ENCODE measurements at regions not wholly inside any gene's neighbourhood (a gene's known extent, or its start where the extent isn't known, plus 50 kb on each side); places are given as distances from the start of the nearest gene placed in this dataset.

- H3K27ac ChIP-seq (ENCODE audit: low read depth in 2 of 2, low read length in 2 of 2), result no peak overlapping the region
- no peaks in the 10 kb centered on the region for H3K4me1 ChIP-seq (ENCODE audit: control insufficient read depth in 2 of 2, insufficient read depth in 2 of 2, low read length in 2 of 2)
- H3K4me3 ChIP-seq (ENCODE audit: low read length in 2 of 2), result no peak overlapping the region
- H3K27me3 ChIP-seq (ENCODE audit: control insufficient read depth in 2 of 2, insufficient read depth in 2 of 2, low read length in 2 of 2), result no peaks in the 10 kb centered on the region
- H3K9me3 ChIP-seq (ENCODE audit: control insufficient read depth in 2 of 2, low read length in 2 of 2), result no peaks in the 10 kb centered on the region
- H3K9ac ChIP-seq (ENCODE audit: low read depth in 1 of 2, low read length in 2 of 2), result no peak overlapping the region
- no peaks in the 10 kb centered on the region for H3K36me3 ChIP-seq (ENCODE audit: control insufficient read depth in 2 of 2, insufficient read depth in 2 of 2, low read length in 2 of 2)
These were observed 547.0 kb upstream of the SLITRK5 start for GRCh38 chr13:87123987-87124784.

GRCh38 chr13:87124785-87125074, 546.4 kb upstream of the SLITRK5 start:
- Histone ChIP-seq H3K9me3 (ENCODE audit: control insufficient read depth in 2 of 2, low read length in 2 of 2) (no peaks in the 10 kb centered on the region), H3K4me1 (ENCODE audit: control insufficient read depth in 2 of 2, insufficient read depth in 2 of 2, low read length in 2 of 2) (no peaks in the 10 kb centered on the region), H3K27ac (ENCODE audit: low read depth in 2 of 2, low read length in 2 of 2) (no peak overlapping the region), H3K36me3 (ENCODE audit: control insufficient read depth in 2 of 2, insufficient read depth in 2 of 2, low read length in 2 of 2) (no peaks in the 10 kb centered on the region), H3K27me3 (ENCODE audit: control insufficient read depth in 2 of 2, insufficient read depth in 2 of 2, low read length in 2 of 2) (no peaks in the 10 kb centered on the region), H3K9ac (ENCODE audit: low read depth in 1 of 2, low read length in 2 of 2) (no peak overlapping the region), H3K4me3 (ENCODE audit: low read length in 2 of 2) (no peak overlapping the region)

GRCh38 chr13:87128036-87128435, 543.1 kb upstream of the SLITRK5 start:
- Histone ChIP-seq H3K4me1 (ENCODE audit: control insufficient read depth in 2 of 2, insufficient read depth in 2 of 2, low read length in 2 of 2) (no peaks in the 10 kb centered on the region), H3K9ac (ENCODE audit: low read depth in 1 of 2, low read length in 2 of 2) (no peak overlapping the region), H3K9me3 (ENCODE audit: control insufficient read depth in 2 of 2, low read length in 2 of 2) (no peaks in the 10 kb centered on the region), H3K27ac (ENCODE audit: low read depth in 2 of 2, low read length in 2 of 2) (no peak overlapping the region), H3K36me3 (ENCODE audit: control insufficient read depth in 2 of 2, insufficient read depth in 2 of 2, low read length in 2 of 2) (no peaks in the 10 kb centered on the region), H3K4me3 (ENCODE audit: low read length in 2 of 2) (no peak overlapping the region), H3K27me3 (ENCODE audit: control insufficient read depth in 2 of 2, insufficient read depth in 2 of 2, low read length in 2 of 2) (no peaks in the 10 kb centered on the region)

- Histone ChIP-seq H3K27me3 (ENCODE audit: control insufficient read depth in 2 of 2, insufficient read depth in 2 of 2, low read length in 2 of 2) (no peaks in the 10 kb centered on the region), H3K4me1 (ENCODE audit: control insufficient read depth in 2 of 2, insufficient read depth in 2 of 2, low read length in 2 of 2) (no peaks in the 10 kb centered on the region), H3K27ac (ENCODE audit: low read depth in 2 of 2, low read length in 2 of 2) (no peak overlapping the region), H3K9ac (ENCODE audit: low read depth in 1 of 2, low read length in 2 of 2) (no peak overlapping the region), H3K4me3 (ENCODE audit: low read length in 2 of 2) (no peak overlapping the region), H3K36me3 (ENCODE audit: control insufficient read depth in 2 of 2, insufficient read depth in 2 of 2, low read length in 2 of 2) (no peaks in the 10 kb centered on the region), H3K9me3 (ENCODE audit: control insufficient read depth in 2 of 2, low read length in 2 of 2) (no peaks in the 10 kb centered on the region)
These were observed 542.7 kb upstream of the SLITRK5 start for GRCh38 chr13:87128491-87128890.

- Histone ChIP-seq H3K4me1 (ENCODE audit: control insufficient read depth in 2 of 2, insufficient read depth in 2 of 2, low read length in 2 of 2) (no peaks in the 10 kb centered on the region), H3K4me3 (ENCODE audit: low read length in 2 of 2) (no peak overlapping the region), H3K27ac (ENCODE audit: low read depth in 2 of 2, low read length in 2 of 2) (no peak overlapping the region), H3K9ac (ENCODE audit: low read depth in 1 of 2, low read length in 2 of 2) (no peak overlapping the region), H3K9me3 (ENCODE audit: control insufficient read depth in 2 of 2, low read length in 2 of 2) (no peaks in the 10 kb centered on the region), H3K27me3 (ENCODE audit: control insufficient read depth in 2 of 2, insufficient read depth in 2 of 2, low read length in 2 of 2) (no peaks in the 10 kb centered on the region), H3K36me3 (ENCODE audit: control insufficient read depth in 2 of 2, insufficient read depth in 2 of 2, low read length in 2 of 2) (no peaks in the 10 kb centered on the region)
These were observed 541.4 kb upstream of the SLITRK5 start for GRCh38 chr13:87129602-87130300.

GRCh38 chr13:87130423-87130822, 540.7 kb upstream of the SLITRK5 start:
- Histone ChIP-seq H3K4me3 (ENCODE audit: low read length in 2 of 2) (no peak overlapping the region), H3K27ac (ENCODE audit: low read depth in 2 of 2, low read length in 2 of 2) (no peak overlapping the region), H3K27me3 (ENCODE audit: control insufficient read depth in 2 of 2, insufficient read depth in 2 of 2, low read length in 2 of 2) (no peaks in the 10 kb centered on the region), H3K9ac (ENCODE audit: low read depth in 1 of 2, low read length in 2 of 2) (no peak overlapping the region), H3K4me1 (ENCODE audit: control insufficient read depth in 2 of 2, insufficient read depth in 2 of 2, low read length in 2 of 2) (no peaks in the 10 kb centered on the region), H3K36me3 (ENCODE audit: control insufficient read depth in 2 of 2, insufficient read depth in 2 of 2, low read length in 2 of 2) (no peaks in the 10 kb centered on the region), H3K9me3 (ENCODE audit: control insufficient read depth in 2 of 2, low read length in 2 of 2) (no peaks in the 10 kb centered on the region)

GRCh38 chr13:87131611-87132010, 539.6 kb upstream of the SLITRK5 start:
- Histone ChIP-seq H3K4me1 (ENCODE audit: control insufficient read depth in 2 of 2, insufficient read depth in 2 of 2, low read length in 2 of 2) (no peaks in the 10 kb centered on the region), H3K27ac (ENCODE audit: low read depth in 2 of 2, low read length in 2 of 2) (no peak overlapping the region), H3K36me3 (ENCODE audit: control insufficient read depth in 2 of 2, insufficient read depth in 2 of 2, low read length in 2 of 2) (no peaks in the 10 kb centered on the region), H3K9me3 (ENCODE audit: control insufficient read depth in 2 of 2, low read length in 2 of 2) (no peaks in the 10 kb centered on the region), H3K27me3 (ENCODE audit: control insufficient read depth in 2 of 2, insufficient read depth in 2 of 2, low read length in 2 of 2) (no peaks in the 10 kb centered on the region), H3K9ac (ENCODE audit: low read depth in 1 of 2, low read length in 2 of 2) (no peak overlapping the region), H3K4me3 (ENCODE audit: low read length in 2 of 2) (no peak overlapping the region)

- Histone ChIP-seq H3K36me3 (ENCODE audit: control insufficient read depth in 2 of 2, insufficient read depth in 2 of 2, low read length in 2 of 2) (no peaks in the 10 kb centered on the region), H3K27ac (ENCODE audit: low read depth in 2 of 2, low read length in 2 of 2) (no peak overlapping the region), H3K4me3 (ENCODE audit: low read length in 2 of 2) (no peak overlapping the region), H3K27me3 (ENCODE audit: control insufficient read depth in 2 of 2, insufficient read depth in 2 of 2, low read length in 2 of 2) (no peaks in the 10 kb centered on the region), H3K9ac (ENCODE audit: low read depth in 1 of 2, low read length in 2 of 2) (no peak overlapping the region), H3K4me1 (ENCODE audit: control insufficient read depth in 2 of 2, insufficient read depth in 2 of 2, low read length in 2 of 2) (no peaks in the 10 kb centered on the region), H3K9me3 (ENCODE audit: control insufficient read depth in 2 of 2, low read length in 2 of 2) (no peaks in the 10 kb centered on the region)
These were observed 532.3 kb upstream of the SLITRK5 start for GRCh38 chr13:87138866-87139265.

- Histone ChIP-seq H3K27me3 (ENCODE audit: control insufficient read depth in 2 of 2, insufficient read depth in 2 of 2, low read length in 2 of 2) (no peaks in the 10 kb centered on the region), H3K9ac (ENCODE audit: low read depth in 1 of 2, low read length in 2 of 2) (no peak overlapping the region), H3K4me3 (ENCODE audit: low read length in 2 of 2) (no peak overlapping the region), H3K36me3 (ENCODE audit: control insufficient read depth in 2 of 2, insufficient read depth in 2 of 2, low read length in 2 of 2) (no peaks in the 10 kb centered on the region), H3K4me1 (ENCODE audit: control insufficient read depth in 2 of 2, insufficient read depth in 2 of 2, low read length in 2 of 2) (no peaks in the 10 kb centered on the region), H3K27ac (ENCODE audit: low read depth in 2 of 2, low read length in 2 of 2) (no peak overlapping the region), H3K9me3 (ENCODE audit: control insufficient read depth in 2 of 2, low read length in 2 of 2) (no peaks in the 10 kb centered on the region)
These were observed 524.1 kb upstream of the SLITRK5 start for GRCh38 chr13:87147076-87147475.

- Histone ChIP-seq H3K9ac (ENCODE audit: low read depth in 1 of 2, low read length in 2 of 2) (no peak overlapping the region), H3K27ac (ENCODE audit: low read depth in 2 of 2, low read length in 2 of 2) (no peak overlapping the region), H3K27me3 (ENCODE audit: control insufficient read depth in 2 of 2, insufficient read depth in 2 of 2, low read length in 2 of 2) (no peaks in the 10 kb centered on the region), H3K4me3 (ENCODE audit: low read length in 2 of 2) (no peak overlapping the region), H3K4me1 (ENCODE audit: control insufficient read depth in 2 of 2, insufficient read depth in 2 of 2, low read length in 2 of 2) (no peaks in the 10 kb centered on the region), H3K36me3 (ENCODE audit: control insufficient read depth in 2 of 2, insufficient read depth in 2 of 2, low read length in 2 of 2) (no peaks in the 10 kb centered on the region), H3K9me3 (ENCODE audit: control insufficient read depth in 2 of 2, low read length in 2 of 2) (no peaks in the 10 kb centered on the region)
These were observed 517.8 kb upstream of the SLITRK5 start for GRCh38 chr13:87153371-87153770.
